ENCODE measurements at regions not wholly inside any gene's neighbourhood (a gene's known extent, or its start where the extent isn't known, plus 50 kb on each side); places are given as distances from the start of the nearest gene placed in this dataset.

- TF ChIP-seq E4F1 (IDR thresholded peaks at IDR 0.05; ENCODE audit: borderline replicate concordance, partially characterized antibody) (no peak), TCF7 (IDR thresholded peaks at IDR 0.05; ENCODE audit: borderline replicate concordance) (no peak), BRCA1 (IDR thresholded peaks at IDR 0.05; ENCODE audit: low read depth, low read length) (no peak), TCF12 (IDR thresholded peaks at IDR 0.05; ENCODE audit: low read depth, low read length) (no peak), ATF2 (IDR thresholded peaks at IDR 0.05; ENCODE audit: low read length) (peak; percentile 60), RELB (IDR thresholded peaks at IDR 0.05; ENCODE audit: low read depth) (peak; percentile 55; the same call in 1 of the 2 replicates), CBFB (IDR thresholded peaks at IDR 0.05; ENCODE audit: low read depth) (0 out of 2 replicates have a peak, but pooled peaks have one; percentile 32), BACH1 (IDR thresholded peaks at IDR 0.05; ENCODE audit: borderline replicate concordance) (no peak; the same call in 1 of the 2 replicates), IRF4 (IDR thresholded peaks at IDR 0.05; ENCODE audit: low read depth, low read length) (no peak), RAD21 (IDR thresholded peaks at IDR 0.05; ENCODE audit: insufficient read depth, low read depth, low read length) (peak; percentile 14; the same call in 1 of the 2 replicates), SMAD1 (IDR thresholded peaks at IDR 0.05; ENCODE audit: low read depth, partially characterized antibody) (no peak), LARP7 (IDR thresholded peaks at IDR 0.05) (no peak), BMI1 (IDR thresholded peaks at IDR 0.05; ENCODE audit: borderline replicate concordance) (no peak), TBL1XR1 (IDR thresholded peaks at IDR 0.05; ENCODE audit: low read depth, low read length) (no peak), MEF2B (IDR thresholded peaks at IDR 0.05; ENCODE audit: partially characterized antibody, poor library complexity, severe bottlenecking) (peak; percentile 9), MXI1 (IDR thresholded peaks at IDR 0.05; ENCODE audit: low read depth, low read length) (no peak), E2F8 (IDR thresholded peaks at IDR 0.05; ENCODE audit: low read depth, partially characterized antibody) (no peak), ZNF687 (IDR thresholded peaks at IDR 0.05) (no peak), ZNF24 (IDR thresholded peaks at IDR 0.05) (no peak)
Observed at GRCh38 chr2:13558368-13558767, 841.6 kb downstream of the TRIB2 start (continued).
